GM18861 (cell line): ENCODE measurements at regions not wholly inside any gene's neighbourhood (a gene's known extent, or its start where the extent isn't known, plus 50 kb on each side); places are given as distances from the start of the nearest gene placed in this dataset.

Source experiments
- ATAC-seq: cut with Tn5 transposase; IDR thresholded peaks from one replicate; pipeline ENCODE4 v1.9.1; 2021; ENCODE audit not compliant: unreplicated experiment

- ATAC-seq: no peak
These were observed 138.7 kb downstream of the SNX18 start for GRCh38 chr5:54656261-54656728.

GRCh38 chr5:54655761-54656160 lies 138.2 kb downstream of the SNX18 start:
- no peak for ATAC-seq

- no peak for ATAC-seq
These were observed 137.7 kb downstream of the SNX18 start for GRCh38 chr5:54655266-54655665.

GRCh38 chr5:54653956-54654614 lies 136.5 kb downstream of the SNX18 start:
- no peak for ATAC-seq

GRCh38 chr5:54651482-54652076 lies 134.0 kb downstream of the SNX18 start:
- no peak for ATAC-seq

- ATAC-seq: no peak
These were observed 131.5 kb downstream of the SNX18 start for GRCh38 chr5:54649041-54649504.

- peak; percentile 93 for ATAC-seq
These were observed 129.0 kb downstream of the SNX18 start for GRCh38 chr5:54646356-54647101.

- no peak for ATAC-seq
These were observed 128.4 kb downstream of the SNX18 start for GRCh38 chr5:54645882-54646355.

- no peak for ATAC-seq
These were observed 126.7 kb downstream of the SNX18 start for GRCh38 chr5:54644226-54644625.

GRCh38 chr5:54643685-54644106 lies 126.1 kb downstream of the SNX18 start:
- no peak for ATAC-seq

GRCh38 chr5:54639621-54640020 lies 122.1 kb downstream of the SNX18 start:
- no peak for ATAC-seq

- ATAC-seq: no peak
These were observed 120.5 kb downstream of the SNX18 start for GRCh38 chr5:54638106-54638505.

- ATAC-seq: no peak
These were observed 120.1 kb downstream of the SNX18 start for GRCh38 chr5:54637654-54638053.

GRCh38 chr5:54634089-54634488 lies 116.5 kb downstream of the SNX18 start:
- ATAC-seq: no peak

GRCh38 chr5:54632131-54632701 lies 114.7 kb downstream of the SNX18 start:
- no peak for ATAC-seq

GRCh38 chr5:54630738-54631359 lies 113.3 kb downstream of the SNX18 start:
- ATAC-seq: no peak

GRCh38 chr5:54629115-54629514 lies 111.6 kb downstream of the SNX18 start:
- no peak for ATAC-seq

- ATAC-seq: no peak
These were observed 110.5 kb downstream of the SNX18 start for GRCh38 chr5:54628050-54628449.

GRCh38 chr5:54626407-54626806 lies 108.8 kb downstream of the SNX18 start:
- ATAC-seq: no peak

GRCh38 chr5:54624805-54625568 lies 107.4 kb downstream of the SNX18 start:
- no peak for ATAC-seq
